DMS153 treated with DMSO at 0.1 percent for 48 hours (cell line): ENCODE measurements at regions not wholly inside any gene's neighbourhood (a gene's known extent, or its start where the extent isn't known, plus 50 kb on each side); places are given as distances from the start of the nearest gene placed in this dataset.
"Not testable (repeated sequence)": the region's sequence is repeated elsewhere in the genome, so short reads cannot be mapped to it uniquely, and the experiment has no call there.

Experiments used
- DNase-seq: peaks from one replicate; lab custom pipeline; 2025; ENCODE audit not compliant: unreplicated experiment; lab: John Stamatoyannopoulos, UW

GRCh38 chr3:71927505-71928066 is 142.6 kb upstream of the PROK2 start:
- no peak for DNase-seq

GRCh38 chr3:71926616-71927015 is 141.7 kb upstream of the PROK2 start:
- no peak for DNase-seq

- peak; percentile 21 for DNase-seq
These were observed 141.3 kb upstream of the PROK2 start for GRCh38 chr3:71926262-71926600.

GRCh38 chr3:71925511-71926261 is 140.7 kb upstream of the PROK2 start:
- DNase-seq: not testable (repeated sequence)

- no peak for DNase-seq
These were observed 139.8 kb upstream of the PROK2 start for GRCh38 chr3:71924721-71925120.

GRCh38 chr3:71921036-71921435 is 136.1 kb upstream of the PROK2 start:
- no peak for DNase-seq

- no peak for DNase-seq
These were observed 134.6 kb upstream of the PROK2 start for GRCh38 chr3:71919572-71919971.

GRCh38 chr3:71917545-71917944 is 132.6 kb upstream of the PROK2 start:
- DNase-seq: no peak

GRCh38 chr3:71916747-71917369 is 131.9 kb upstream of the PROK2 start:
- no peak for DNase-seq

- no peak for DNase-seq
These were observed 128.0 kb upstream of the PROK2 start for GRCh38 chr3:71912839-71913495.

GRCh38 chr3:71910108-71910507 is 125.2 kb upstream of the PROK2 start:
- DNase-seq: no peak

GRCh38 chr3:71907996-71908395 is 123.0 kb upstream of the PROK2 start:
- DNase-seq: no peak

GRCh38 chr3:71906976-71907375 is 122.0 kb upstream of the PROK2 start:
- DNase-seq: no peak

- DNase-seq: no peak
These were observed 120.5 kb upstream of the PROK2 start for GRCh38 chr3:71905426-71905825.

GRCh38 chr3:71903936-71904335 is 119.0 kb upstream of the PROK2 start:
- no peak for DNase-seq

GRCh38 chr3:71903112-71903495 is 118.2 kb upstream of the PROK2 start:
- no peak for DNase-seq

- no peak for DNase-seq
These were observed 117.5 kb upstream of the PROK2 start for GRCh38 chr3:71902258-71903111.

GRCh38 chr3:71901645-71902044 is 116.7 kb upstream of the PROK2 start:
- no peak for DNase-seq

GRCh38 chr3:71900057-71900456 is 115.1 kb upstream of the PROK2 start:
- DNase-seq: no peak

GRCh38 chr3:71896751-71897150 is 111.8 kb upstream of the PROK2 start:
- no peak for DNase-seq
